ENCODE measurements at regions not wholly inside any gene's neighbourhood (a gene's known extent, or its start where the extent isn't known, plus 50 kb on each side); places are given as distances from the start of the nearest gene placed in this dataset.

DNA sequence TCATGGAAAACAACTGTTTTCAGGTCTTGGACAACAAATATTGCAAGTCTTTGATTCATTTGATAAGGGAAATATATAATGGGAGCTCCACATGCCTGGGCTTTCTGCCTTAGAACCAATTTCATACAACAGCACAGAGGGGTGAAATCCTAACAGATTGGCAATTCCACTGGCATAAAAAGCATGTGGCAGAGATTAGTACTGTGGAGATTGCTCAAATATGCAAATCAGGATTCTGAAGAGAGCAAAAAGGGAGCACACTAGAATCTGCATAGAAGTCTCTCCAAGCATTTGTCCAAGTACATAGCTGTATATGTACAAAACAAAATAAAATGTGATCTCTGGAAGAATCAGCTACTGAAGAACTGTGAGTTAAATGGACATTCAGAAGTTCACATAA lies 312.9 kb upstream of the SLITRK5 start:
- ATAC-seq (ENCODE audit: low FRiP score) (no peak), DNase-seq (no peak)
- Histone ChIP-seq H3K27ac (ENCODE audit: low read depth in 1 of 2, low read length in 2 of 2) (no peak overlapping the region), H3K4me3 (ENCODE audit: low read length in 2 of 2) (no peak overlapping the region), H3K36me3 (ENCODE audit: control insufficient read depth in 1 of 2, insufficient read depth in 2 of 2, low read length in 1 of 2) (no peaks in the 10 kb centered on the region), H3K9me3 (ENCODE audit: control insufficient read depth, low read length) (no peaks in the 10 kb centered on the region), H3K27me3 (ENCODE audit: control insufficient read depth in 1 of 2, insufficient read depth in 2 of 2, low read length in 1 of 2) (no peaks in the 10 kb centered on the region), H3K4me1 (ENCODE audit: control insufficient read depth in 1 of 2, insufficient read depth in 2 of 2, low read length in 2 of 2) (no peaks in the 10 kb centered on the region)
- intact Hi-C loops (cut with DNase I): no loop called here

DNA sequence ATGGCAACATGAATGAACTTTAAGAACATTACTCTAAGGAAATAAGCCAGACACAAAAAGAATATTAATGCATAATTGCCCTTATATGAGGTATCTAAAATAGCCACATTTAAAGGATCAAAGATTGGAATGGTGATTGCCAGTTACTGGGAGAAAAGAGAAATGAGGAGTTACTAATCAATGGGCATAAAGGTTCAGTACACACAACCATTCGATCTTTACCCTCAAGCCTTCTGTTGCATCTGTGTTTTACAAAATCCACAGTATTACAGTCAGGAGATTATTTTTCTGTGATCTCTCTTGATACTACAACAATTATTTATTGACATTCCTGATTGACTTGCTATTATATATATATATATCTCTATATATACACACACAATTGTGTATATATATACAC lies 310.0 kb upstream of the SLITRK5 start:
- Histone ChIP-seq H3K4me3 (ENCODE audit: low read length in 2 of 2) (no peak overlapping the region), H3K27me3 (ENCODE audit: control insufficient read depth in 1 of 2, insufficient read depth in 2 of 2, low read length in 1 of 2) (no peaks in the 10 kb centered on the region), H3K27ac (ENCODE audit: low read depth in 1 of 2, low read length in 2 of 2) (no peak overlapping the region), H3K36me3 (ENCODE audit: control insufficient read depth in 1 of 2, insufficient read depth in 2 of 2, low read length in 1 of 2) (no peaks in the 10 kb centered on the region), H3K9me3 (ENCODE audit: control insufficient read depth, low read length) (no peaks in the 10 kb centered on the region), H3K4me1 (ENCODE audit: control insufficient read depth in 1 of 2, insufficient read depth in 2 of 2, low read length in 2 of 2) (no peaks in the 10 kb centered on the region)
- 86 to 96% methylated on average over 1 of the region's 1 CpG for WGBS, 2 donors
- DNase-seq (no peak), ATAC-seq (ENCODE audit: low FRiP score) (no peak)
- intact Hi-C loops (cut with DNase I): no loop called here

DNA sequence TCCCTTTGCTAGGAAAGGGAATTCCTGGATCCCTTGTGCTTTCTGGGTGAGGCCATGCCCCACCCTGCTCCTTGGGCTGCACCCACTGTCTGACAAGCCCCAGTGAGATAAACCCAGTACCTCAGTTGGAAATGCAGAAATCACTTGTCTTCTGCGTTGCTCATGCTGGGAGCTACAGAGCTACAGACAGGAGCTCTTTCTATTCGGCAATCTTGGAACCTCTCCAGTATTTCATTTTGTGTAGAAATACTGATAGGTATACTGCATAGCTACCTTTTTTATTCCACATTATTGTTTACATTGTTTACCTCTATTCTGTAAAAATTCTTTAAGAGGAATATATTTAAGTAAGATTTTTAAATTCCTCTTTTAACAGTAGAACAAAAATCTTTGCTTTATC lies 302.5 kb upstream of the SLITRK5 start:
- H3K9me3 ChIP-seq (ENCODE audit: control insufficient read depth, low read length): no peaks in the 10 kb centered on the region

DNA sequence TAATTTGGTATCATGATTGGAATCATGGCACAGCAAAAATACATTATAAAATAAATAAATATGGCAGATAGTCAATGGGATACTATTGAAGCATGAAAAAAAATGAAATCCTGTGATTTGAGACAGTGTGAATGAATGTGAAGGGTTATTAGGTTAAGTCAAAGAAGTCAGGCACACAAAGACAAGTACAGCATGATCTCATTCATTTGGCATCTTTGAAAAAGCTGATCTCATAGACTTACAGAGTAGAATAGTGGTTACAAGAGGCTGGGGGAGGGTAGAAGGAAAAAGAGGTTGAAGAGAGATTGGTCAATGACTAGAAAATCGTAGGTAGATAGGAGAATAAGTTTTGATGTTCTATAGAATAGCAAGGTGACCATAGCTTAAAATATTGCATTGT lies 295.1 kb upstream of the SLITRK5 start:
- Histone ChIP-seq H3K4me3 (ENCODE audit: low read length in 2 of 2) (no peak overlapping the region), H3K27me3 (ENCODE audit: control insufficient read depth in 1 of 2, insufficient read depth in 2 of 2, low read length in 1 of 2) (no peaks in the 10 kb centered on the region), H3K9me3 (ENCODE audit: control insufficient read depth, low read length) (peaks cover 1% of the 10 kb centered on the region), H3K27ac (ENCODE audit: low read depth in 1 of 2, low read length in 2 of 2) (no peak overlapping the region), H3K36me3 (ENCODE audit: control insufficient read depth in 1 of 2, insufficient read depth in 2 of 2, low read length in 1 of 2) (no peaks in the 10 kb centered on the region), H3K4me1 (ENCODE audit: control insufficient read depth in 1 of 2, insufficient read depth in 2 of 2, low read length in 2 of 2) (no peaks in the 10 kb centered on the region)
- WGBS, 2 donors: 83 to 86% methylated on average over 1 of the region's 1 CpG
- no peak for DNase-seq
- ATAC-seq (ENCODE audit: low FRiP score): no peak
- intact Hi-C loops (cut with DNase I): no loop called here

More for the DNA sequence above, 302.5 kb upstream of the SLITRK5 start:
- ATAC-seq (ENCODE audit: low FRiP score): no peak
- Histone ChIP-seq H3K4me3 (ENCODE audit: low read length in 2 of 2) (no peak overlapping the region), H3K36me3 (ENCODE audit: control insufficient read depth in 1 of 2, insufficient read depth in 2 of 2, low read length in 1 of 2) (no peaks in the 10 kb centered on the region), H3K4me1 (ENCODE audit: control insufficient read depth in 1 of 2, insufficient read depth in 2 of 2, low read length in 2 of 2) (no peaks in the 10 kb centered on the region), H3K27me3 (ENCODE audit: control insufficient read depth in 1 of 2, insufficient read depth in 2 of 2, low read length in 1 of 2) (no peaks in the 10 kb centered on the region), H3K27ac (ENCODE audit: low read depth in 1 of 2, low read length in 2 of 2) (no peak overlapping the region)
- intact Hi-C loops (cut with DNase I): no loop called here
- no peak for DNase-seq
- 92 to 98% methylated on average over 2 of the region's 2 CpGs for WGBS, 2 donors

DNA sequence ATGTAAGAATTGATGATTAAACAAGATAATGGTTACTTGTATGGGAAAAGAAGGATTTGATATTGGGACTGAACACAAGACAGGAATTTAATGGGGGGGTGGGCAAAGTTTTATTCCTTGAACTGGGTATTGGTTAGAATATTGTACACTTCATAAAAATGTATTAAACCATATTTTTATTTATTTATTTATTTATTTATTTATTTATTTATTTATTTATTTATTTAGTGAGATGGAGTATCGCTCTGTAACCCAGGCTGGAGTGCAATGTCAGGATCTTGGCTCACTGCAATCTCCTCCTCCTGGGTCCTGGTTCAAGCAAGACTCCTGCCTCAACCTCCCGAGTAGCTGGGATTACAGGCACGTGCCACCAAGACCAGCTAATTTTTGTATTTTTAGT lies 287.1 kb upstream of the SLITRK5 start:
- no peak overlapping the region for H3K27ac ChIP-seq (ENCODE audit: low read depth in 1 of 2, low read length in 2 of 2)
- H3K36me3 ChIP-seq (ENCODE audit: control insufficient read depth in 1 of 2, insufficient read depth in 2 of 2, low read length in 1 of 2): no peaks in the 10 kb centered on the region
- WGBS, 2 donors: 89 to 93% methylated on average over 3 of the region's 3 CpGs
- peaks cover 1% of the 10 kb centered on the region for H3K9me3 ChIP-seq (ENCODE audit: control insufficient read depth, low read length)
- intact Hi-C loops (cut with DNase I): no loop called here
- H3K27me3 ChIP-seq (ENCODE audit: control insufficient read depth in 1 of 2, insufficient read depth in 2 of 2, low read length in 1 of 2): no peaks in the 10 kb centered on the region
- DNase-seq (no peak), ATAC-seq (ENCODE audit: low FRiP score) (no peak)
- H3K4me3 ChIP-seq (ENCODE audit: low read length in 2 of 2): no peak overlapping the region
- H3K4me1 ChIP-seq (ENCODE audit: control insufficient read depth in 1 of 2, insufficient read depth in 2 of 2, low read length in 2 of 2): no peaks in the 10 kb centered on the region

DNA sequence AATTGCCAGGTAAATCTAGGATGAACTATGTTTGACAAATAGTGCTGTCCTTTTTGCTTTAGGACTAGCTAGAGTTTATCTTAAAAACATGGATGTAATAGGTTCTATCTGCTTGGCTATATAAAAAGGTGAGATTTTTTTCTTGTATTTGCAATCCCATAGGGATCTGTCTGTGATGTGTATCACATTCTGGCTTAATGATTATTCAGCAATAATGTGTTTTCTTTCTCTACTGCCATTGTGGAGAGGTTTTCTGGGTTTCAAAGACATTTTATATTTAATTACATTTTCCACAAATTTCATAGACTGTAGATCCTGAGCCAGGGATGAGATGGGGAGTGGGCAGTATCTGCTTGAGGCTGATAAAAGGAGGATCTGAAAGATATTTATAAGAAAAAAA lies 277.8 kb upstream of the SLITRK5 start:
- H3K9me3 ChIP-seq (ENCODE audit: control insufficient read depth, low read length): no peaks in the 10 kb centered on the region
- no peak overlapping the region for H3K27ac ChIP-seq (ENCODE audit: low read depth in 1 of 2, low read length in 2 of 2)
- no peaks in the 10 kb centered on the region for H3K4me1 ChIP-seq (ENCODE audit: control insufficient read depth in 1 of 2, insufficient read depth in 2 of 2, low read length in 2 of 2)
- H3K36me3 ChIP-seq (ENCODE audit: control insufficient read depth in 1 of 2, insufficient read depth in 2 of 2, low read length in 1 of 2): no peaks in the 10 kb centered on the region
- H3K27me3 ChIP-seq (ENCODE audit: control insufficient read depth in 1 of 2, insufficient read depth in 2 of 2, low read length in 1 of 2): no peaks in the 10 kb centered on the region
- ATAC-seq (ENCODE audit: low FRiP score): no peak
- H3K4me3 ChIP-seq (ENCODE audit: low read length in 2 of 2): no peak overlapping the region
- DNase-seq: no peak
- intact Hi-C loops (cut with DNase I): no loop called here

DNA sequence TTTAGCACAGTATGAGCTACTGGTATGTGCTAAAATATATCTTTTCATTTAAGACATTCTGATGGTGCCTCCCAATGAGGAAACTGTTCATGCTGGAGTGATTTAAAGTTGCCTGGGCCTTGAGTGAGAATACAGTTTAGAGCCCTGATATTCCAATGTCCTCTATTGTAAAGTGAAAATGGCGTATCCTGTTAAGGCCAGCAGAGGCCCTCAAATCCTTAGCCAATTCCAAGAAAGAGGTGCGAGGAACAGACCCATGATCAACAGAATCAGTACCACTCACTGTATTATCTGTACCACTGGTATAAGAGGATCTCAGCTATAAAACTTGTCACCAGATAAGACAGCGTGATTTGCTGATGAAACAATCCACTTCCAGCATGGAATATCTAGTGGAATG lies 273.1 kb upstream of the SLITRK5 start:
- 69 to 74% methylated on average over 3 of the region's 3 CpGs for WGBS, 2 donors
- no peak overlapping the region for H3K4me3 ChIP-seq (ENCODE audit: low read length in 2 of 2)

DNA sequence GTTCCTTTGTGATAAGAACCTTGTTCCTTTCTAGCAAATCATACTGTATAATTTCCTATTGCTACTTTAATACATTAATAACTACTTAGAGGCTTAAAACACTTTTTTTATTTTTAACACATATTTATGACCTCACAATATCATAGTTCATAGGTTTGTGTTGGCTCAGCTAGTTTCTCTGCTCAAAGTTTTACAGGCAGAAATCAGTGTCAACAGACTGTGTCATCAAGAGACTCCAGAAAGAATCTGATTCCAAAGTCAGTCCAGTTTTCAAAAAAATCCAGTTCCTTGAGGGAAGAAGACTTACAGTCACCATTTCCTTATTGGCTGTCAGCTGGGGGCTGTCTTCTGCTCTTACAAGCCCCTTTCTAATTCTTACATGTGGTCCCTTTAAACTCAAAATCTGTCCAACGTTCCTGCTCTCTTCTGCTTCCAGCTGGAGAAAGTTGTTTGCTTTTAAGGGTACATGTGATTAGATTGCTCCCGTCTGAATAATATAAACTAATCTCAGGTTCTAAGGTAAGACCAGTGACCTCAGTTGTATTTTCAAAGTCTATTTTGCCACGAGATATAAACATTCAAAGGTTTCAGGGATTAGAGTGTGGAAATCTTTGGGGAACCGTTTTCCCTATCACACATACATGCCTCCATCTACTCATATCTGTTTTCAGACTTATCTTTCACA lies 267.3 kb upstream of the SLITRK5 start:
- no peak overlapping the region for H3K27ac ChIP-seq (ENCODE audit: low read depth in 1 of 2, low read length in 2 of 2)
- DNase-seq (no peak), ATAC-seq (ENCODE audit: low FRiP score) (no peak)
- no peaks in the 10 kb centered on the region for H3K27me3 ChIP-seq (ENCODE audit: control insufficient read depth in 1 of 2, insufficient read depth in 2 of 2, low read length in 1 of 2)
- H3K4me1 ChIP-seq (ENCODE audit: control insufficient read depth in 1 of 2, insufficient read depth in 2 of 2, low read length in 2 of 2): no peaks in the 10 kb centered on the region
- WGBS, 2 donors: 24 to 25% methylated on average over 4 of the region's 4 CpGs
- no peak overlapping the region for H3K4me3 ChIP-seq (ENCODE audit: low read length in 2 of 2)
- H3K36me3 ChIP-seq (ENCODE audit: control insufficient read depth in 1 of 2, insufficient read depth in 2 of 2, low read length in 1 of 2): no peaks in the 10 kb centered on the region
- intact Hi-C loops (cut with DNase I): no loop called here
- no peaks in the 10 kb centered on the region for H3K9me3 ChIP-seq (ENCODE audit: control insufficient read depth, low read length)

More for the DNA sequence above, 273.1 kb upstream of the SLITRK5 start:
- no peaks in the 10 kb centered on the region for H3K27me3 ChIP-seq (ENCODE audit: control insufficient read depth in 1 of 2, insufficient read depth in 2 of 2, low read length in 1 of 2)
- ATAC-seq (ENCODE audit: low FRiP score) (no peak), DNase-seq (no peak)
- no peaks in the 10 kb centered on the region for H3K4me1 ChIP-seq (ENCODE audit: control insufficient read depth in 1 of 2, insufficient read depth in 2 of 2, low read length in 2 of 2)
- no peak overlapping the region for H3K27ac ChIP-seq (ENCODE audit: low read depth in 1 of 2, low read length in 2 of 2)
- no peaks in the 10 kb centered on the region for H3K9me3 ChIP-seq (ENCODE audit: control insufficient read depth, low read length)
- no peaks in the 10 kb centered on the region for H3K36me3 ChIP-seq (ENCODE audit: control insufficient read depth in 1 of 2, insufficient read depth in 2 of 2, low read length in 1 of 2)
- intact Hi-C loops (cut with DNase I): no loop called here

DNA sequence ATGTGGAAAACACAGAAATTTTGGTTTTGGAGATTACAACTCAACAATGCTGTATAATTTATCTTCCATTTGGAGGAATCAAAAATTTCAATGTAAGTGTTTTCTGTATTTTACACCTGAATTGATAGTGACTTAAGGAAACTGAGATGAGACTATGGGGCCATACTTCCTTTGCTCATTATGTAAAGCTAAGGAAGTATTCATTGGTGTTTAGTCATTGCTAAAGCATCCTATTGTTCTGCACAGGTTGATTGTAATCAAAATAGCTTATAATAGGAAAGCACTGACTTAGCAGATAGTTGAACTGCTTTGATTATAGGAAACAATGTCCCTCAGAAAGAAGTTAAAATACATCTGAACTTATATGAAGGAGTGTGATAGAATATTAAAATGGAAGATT lies 244.4 kb upstream of the SLITRK5 start:
- H3K36me3 ChIP-seq (ENCODE audit: control insufficient read depth in 1 of 2, insufficient read depth in 2 of 2, low read length in 1 of 2): no peaks in the 10 kb centered on the region
- intact Hi-C loops (cut with DNase I): no loop called here
- no peaks in the 10 kb centered on the region for H3K4me1 ChIP-seq (ENCODE audit: control insufficient read depth in 1 of 2, insufficient read depth in 2 of 2, low read length in 2 of 2)
- H3K27ac ChIP-seq (ENCODE audit: low read depth in 1 of 2, low read length in 2 of 2): no peak overlapping the region
- H3K27me3 ChIP-seq (ENCODE audit: control insufficient read depth in 1 of 2, insufficient read depth in 2 of 2, low read length in 1 of 2): no peaks in the 10 kb centered on the region
- H3K9me3 ChIP-seq (ENCODE audit: control insufficient read depth, low read length): no peaks in the 10 kb centered on the region
- no peak for ATAC-seq (ENCODE audit: low FRiP score)
- DNase-seq: no peak
- no peak overlapping the region for H3K4me3 ChIP-seq (ENCODE audit: low read length in 2 of 2)
